GM12891 (cell line): ENCODE measurements at regions not wholly inside any gene's neighbourhood (a gene's known extent, or its start where the extent isn't known, plus 50 kb on each side); places are given as distances from the start of the nearest gene placed in this dataset.

Experiments used
- DNase-seq: peaks from one replicate; pipeline ENCODE4 v3.0.0; 2011; ENCODE audit warnings: low spot score; ENCODE audit not compliant: insufficient read length
- FAIRE-seq: peaks from 2 replicates; lab custom pipeline; 2011; peaks lifted over from hg19 to GRCh38; lab: Jason Lieb, UNC
- PAX5 ChIP-seq: IDR thresholded peaks from 2 replicates; pipeline ENCODE4 v1.6.1; 2011; ENCODE audit warnings: low read length, moderate library complexity, mild to moderate bottlenecking; ENCODE audit not compliant: insufficient read depth, severe bottlenecking
- POLR2A ChIP-seq: IDR thresholded peaks from 2 replicates; pipeline ENCODE4 v1.6.1; 2011; ENCODE audit warnings: low read depth, low read length, control low read depth
- POLR2AphosphoS5 ChIP-seq: IDR thresholded peaks from 2 replicates; pipeline ENCODE4 v1.6.1; 2011; ENCODE audit warnings: low read depth, low read length, control low read depth
- POU2F2 ChIP-seq: IDR thresholded peaks from 2 replicates; pipeline ENCODE4 v1.6.1; 2011; ENCODE audit warnings: low read depth, mild to moderate bottlenecking, control low read depth, low read length, moderate library complexity
- SPI1 ChIP-seq: IDR thresholded peaks from 2 replicates; pipeline ENCODE4 v1.6.1; 2011; ENCODE audit warnings: low read depth, low read length, control low read depth
- TAF1 ChIP-seq: IDR thresholded peaks from 2 replicates; pipeline ENCODE4 v1.6.1; 2011; ENCODE audit warnings: low read depth, low read length, control low read depth

- DNase-seq (no peak), FAIRE-seq (peak; percentile 70)
- TF ChIP-seq SPI1 (no peak), POU2F2 (0 out of 2 replicates have a peak, but pooled peaks have one; percentile 15)
These were observed 321.9 kb downstream of the FOXO1 start for GRCh38 chr13:40344270-40345148.

GRCh38 chr13:40345149-40345514 lies 321.3 kb downstream of the FOXO1 start:
- FAIRE-seq = no peak
- TF ChIP-seq POLR2AphosphoS5 = no peak

GRCh38 chr13:40345654-40346372 lies 320.6 kb downstream of the FOXO1 start:
- FAIRE-seq = no peak
- TF ChIP-seq POLR2AphosphoS5 (no peak), PAX5 (no peak), SPI1 (no peak), TAF1 (no peak), POLR2A (no peak), POU2F2 (no peak)

More at GRCh38 chr13:40345149-40345514, 321.3 kb downstream of the FOXO1 start:
- DNase-seq = no peak

GRCh38 chr13:40346592-40346991 lies 319.8 kb downstream of the FOXO1 start:
- no peak for FAIRE-seq
- TF ChIP-seq POU2F2 = no peak
- no peak for TF ChIP-seq TAF1
- no peak for TF ChIP-seq POLR2A
- no peak for TF ChIP-seq SPI1
- no peak for TF ChIP-seq POLR2AphosphoS5
- TF ChIP-seq PAX5 = no peak
- no peak for DNase-seq

More at GRCh38 chr13:40345654-40346372, 320.6 kb downstream of the FOXO1 start:
- no peak for DNase-seq

- no peak for FAIRE-seq
- DNase-seq = no peak
- TF ChIP-seq TAF1 = no peak
- TF ChIP-seq POLR2A = no peak
- no peak for TF ChIP-seq PAX5
- no peak for TF ChIP-seq SPI1
- no peak for TF ChIP-seq POU2F2
These were observed 318.3 kb downstream of the FOXO1 start for GRCh38 chr13:40348096-40348679.

- DNase-seq (no peak), FAIRE-seq (no peak)
- TF ChIP-seq TAF1 = no peak
- no peak for TF ChIP-seq POLR2AphosphoS5
- no peak for TF ChIP-seq PAX5
- TF ChIP-seq POLR2A = no peak
- no peak for TF ChIP-seq SPI1
- no peak for TF ChIP-seq POU2F2
These were observed 316.0 kb downstream of the FOXO1 start for GRCh38 chr13:40350283-40350992.

GRCh38 chr13:40351537-40352379 lies 314.7 kb downstream of the FOXO1 start:
- TF ChIP-seq SPI1 = no peak
- TF ChIP-seq POU2F2 = no peak
- TF ChIP-seq POLR2A = no peak
- no peak for TF ChIP-seq TAF1
- DNase-seq (no peak), FAIRE-seq (no peak)

- FAIRE-seq = no peak
- TF ChIP-seq TAF1 = no peak
- DNase-seq = no peak
These were observed 314.1 kb downstream of the FOXO1 start for GRCh38 chr13:40352380-40352778.

- DNase-seq = no peak
- TF ChIP-seq PAX5 (no peak), POLR2AphosphoS5 (no peak), TAF1 (no peak), POLR2A (no peak), SPI1 (no peak), POU2F2 (no peak)
These were observed 313.5 kb downstream of the FOXO1 start for GRCh38 chr13:40352802-40353562.

More at GRCh38 chr13:40352802-40353562, 313.5 kb downstream of the FOXO1 start:
- no peak for FAIRE-seq
